SK-MEL-5 (cell line): ENCODE measurements at regions not wholly inside any gene's neighbourhood (a gene's known extent, or its start where the extent isn't known, plus 50 kb on each side); places are given as distances from the start of the nearest gene placed in this dataset.
"Not testable (repeated sequence)": the region's sequence is repeated elsewhere in the genome, so short reads cannot be mapped to it uniquely, and the experiment has no call there.

Experiments
- DNase-seq: peaks from one replicate; pipeline ENCODE4 v3.0.0-alpha.2; 2016; ENCODE audit warnings: low read depth, low spot score
- in situ Hi-C: cut with HindIII; loops from 2 replicates; pipeline ENCODE4 v1.10.0; 2016; ENCODE audit warnings: low sequenced_read_pairs, high pct_unique_total_duplicates, low pct_unique_long_range_greater_than_20kb
- small RNA-seq, 2 experiments: library from RNA; depleted of rRNA; stranded (forward); fragments of <200 nt; gene quantifications; one replicate each; pipeline ENCODE3, GENCODE V24; 2014

DNA sequence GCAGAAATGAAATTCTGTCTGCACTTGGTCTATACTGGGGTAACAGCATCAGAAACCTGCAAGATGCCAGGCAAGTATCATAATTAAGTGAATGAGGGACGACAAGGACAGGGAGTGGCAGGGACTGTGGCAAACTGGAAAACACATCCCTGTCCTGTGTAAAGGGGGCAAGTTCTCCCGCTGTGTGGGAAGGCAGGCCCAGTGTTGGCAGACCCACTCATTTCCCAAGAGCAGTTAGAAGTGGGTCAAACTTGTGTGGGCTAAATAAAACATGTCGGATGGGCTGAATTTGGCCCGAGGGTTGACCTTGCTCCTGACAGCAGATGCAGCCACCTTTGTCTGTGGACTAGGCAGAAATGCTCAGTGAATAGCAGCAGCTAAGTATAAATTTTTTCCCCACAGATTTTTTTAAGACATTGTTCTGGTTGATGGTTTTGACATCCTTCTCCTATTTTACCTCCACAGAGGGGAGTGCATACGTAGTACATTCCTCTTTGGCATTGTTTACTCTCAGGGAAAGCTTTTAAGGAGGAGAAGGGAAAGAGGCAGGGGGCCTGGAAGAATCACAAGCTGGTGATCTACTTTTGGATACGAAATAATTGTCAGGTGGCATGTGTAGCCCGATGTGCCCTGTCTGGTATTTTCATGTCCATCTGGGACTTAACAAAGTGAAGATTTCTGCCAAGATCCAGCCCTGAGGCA lies 72.6 kb upstream of the SEC22B start:
- in situ Hi-C loops, DNase-seq: not testable (repeated sequence)

DNA sequence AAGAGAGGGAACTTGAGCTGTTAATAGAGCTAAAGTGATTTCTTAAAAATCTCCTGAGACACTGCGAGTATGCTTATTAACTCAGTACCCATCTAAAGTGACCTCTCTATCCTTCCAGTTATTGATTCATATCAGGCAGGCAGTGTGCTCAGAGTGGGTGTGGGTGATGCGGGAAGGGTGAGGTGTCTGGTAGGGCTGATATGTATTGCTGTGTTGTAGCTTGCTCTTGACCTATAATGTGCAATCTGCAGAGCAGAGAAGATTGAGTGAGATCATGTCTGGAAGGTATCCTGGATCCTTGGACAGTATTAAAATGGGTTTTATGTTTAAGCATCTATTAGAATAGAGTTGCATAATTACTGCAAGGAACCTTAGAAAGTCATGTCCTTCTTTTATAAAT lies 71.9 kb upstream of the SEC22B start:
- in situ Hi-C loops, DNase-seq: not testable (repeated sequence)

- in situ Hi-C loops, DNase-seq: not testable (repeated sequence)
These were observed 67.5 kb upstream of the SEC22B start for GRCh38 chr1:120243867-120244266.

DNA sequence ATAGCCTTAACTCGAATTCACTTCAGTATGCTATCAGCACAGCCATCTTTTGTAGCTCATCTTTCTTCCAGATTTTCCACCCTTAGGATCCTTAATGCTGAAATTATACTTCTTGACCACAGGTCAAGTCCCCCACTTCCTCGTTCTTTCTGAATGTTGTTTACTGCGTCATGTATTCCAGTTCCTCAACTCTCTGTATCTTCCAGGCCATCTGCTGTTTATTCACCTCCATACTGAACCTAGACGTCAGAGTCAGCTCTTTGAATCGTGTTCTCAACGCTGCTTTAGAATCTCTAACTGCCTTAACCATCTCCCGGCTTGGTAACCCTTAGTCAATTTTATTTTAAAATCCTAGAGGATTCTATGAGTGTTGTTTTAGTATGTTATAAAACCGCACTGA lies 66.3 kb upstream of the SEC22B start:
- not testable (repeated sequence) for DNase-seq

DNA sequence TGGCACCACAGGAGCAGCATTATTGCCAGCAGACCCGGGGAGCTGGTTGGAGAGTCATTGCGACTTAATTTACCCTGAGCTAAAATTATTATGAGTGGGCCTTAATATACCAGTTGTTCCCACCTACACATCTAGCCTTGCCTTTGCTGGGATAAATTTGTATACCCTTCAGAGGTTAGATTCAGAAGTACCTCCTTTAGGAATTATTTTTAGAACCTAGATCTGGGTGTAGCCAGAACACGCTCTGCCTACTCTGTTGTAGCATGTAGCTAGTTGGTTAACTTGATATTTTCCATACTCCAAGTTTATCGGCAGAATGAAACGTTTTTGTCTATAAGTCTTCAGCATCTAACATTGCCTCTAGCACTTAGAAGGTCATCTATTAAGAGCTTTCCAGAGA lies 65.5 kb upstream of the SEC22B start:
- in situ Hi-C loops, DNase-seq: not testable (repeated sequence)

More for the DNA sequence above, 66.3 kb upstream of the SEC22B start:
- in situ Hi-C loops, result not testable (repeated sequence)

DNA sequence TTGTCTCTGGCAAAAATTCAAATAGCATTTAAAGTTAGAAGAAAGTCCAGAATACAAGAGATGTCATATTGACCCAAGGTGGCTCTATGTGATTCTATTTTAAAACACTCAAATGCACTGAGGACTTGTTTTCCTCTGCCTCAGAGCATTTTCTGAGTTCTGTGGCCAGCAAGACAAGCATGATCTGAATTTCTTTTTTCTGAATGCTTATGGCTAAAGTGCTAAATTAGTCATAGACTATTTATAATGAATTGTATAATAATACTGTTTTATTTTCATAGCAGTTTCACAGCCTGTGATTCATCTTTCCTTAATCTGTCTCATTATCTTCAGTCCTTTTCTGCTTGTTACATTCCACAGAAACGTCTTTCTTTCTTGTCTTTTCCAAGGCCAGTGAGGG lies 63.9 kb upstream of the SEC22B start:
- DNase-seq, in situ Hi-C loops: not testable (repeated sequence)

DNA sequence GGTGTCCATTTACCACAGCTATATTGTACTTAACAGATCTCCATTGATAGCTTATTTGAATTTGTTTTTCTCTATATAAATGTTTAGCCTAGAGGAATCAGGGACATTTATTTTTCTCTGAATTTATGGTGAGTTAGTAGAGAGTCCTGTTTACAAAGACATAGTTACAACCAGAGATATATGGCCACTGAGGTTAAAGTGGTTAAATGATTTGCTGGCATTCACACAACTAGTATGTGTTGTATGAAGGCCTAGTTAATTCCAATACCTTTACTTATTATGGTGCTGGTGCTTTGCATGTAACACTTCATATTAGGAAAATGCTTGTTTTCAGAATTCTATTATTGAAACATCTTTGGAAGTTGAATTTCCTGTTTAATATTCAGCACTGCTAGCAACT lies 63.0 kb upstream of the SEC22B start:
- in situ Hi-C loops, DNase-seq: not testable (repeated sequence)

DNA sequence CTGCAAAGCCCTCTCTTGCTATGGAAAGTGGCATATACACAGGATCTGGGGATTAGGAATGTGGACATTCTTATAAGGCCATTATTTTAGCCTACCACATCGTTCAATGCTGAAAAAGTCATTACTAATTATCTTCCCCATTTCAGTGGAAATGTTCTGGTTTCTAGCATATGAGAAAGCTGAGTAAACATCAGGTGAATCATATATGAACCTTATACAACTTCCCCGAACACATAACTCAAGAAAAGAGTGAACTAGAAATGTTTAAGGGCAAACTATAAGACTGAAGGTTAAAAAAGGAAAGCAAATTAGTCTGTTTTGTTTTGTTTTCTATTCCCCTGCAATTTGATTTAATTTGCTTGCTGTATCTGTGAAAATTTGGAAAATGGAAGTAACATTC lies 62.5 kb upstream of the SEC22B start:
- DNase-seq, in situ Hi-C loops: not testable (repeated sequence)

DNA sequence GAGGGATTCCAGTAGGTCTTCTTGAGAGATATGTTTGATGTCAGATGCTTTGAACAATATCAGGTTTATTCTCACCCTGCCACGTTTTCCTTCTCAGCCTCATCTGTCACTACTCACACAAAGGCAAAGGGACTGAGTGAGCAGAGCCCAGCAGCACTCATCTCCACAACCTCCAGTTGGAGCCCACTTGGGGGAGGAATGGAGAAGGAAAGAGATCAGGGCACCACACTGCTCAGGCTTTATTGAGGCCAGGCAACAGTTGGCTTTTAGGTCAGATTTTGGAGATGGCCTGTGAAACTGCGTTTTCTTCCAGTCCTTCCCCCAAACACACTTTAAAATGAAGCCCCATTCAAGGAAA lies 57.3 kb upstream of the SEC22B start:
- in situ Hi-C loops, DNase-seq: not testable (repeated sequence)

DNA sequence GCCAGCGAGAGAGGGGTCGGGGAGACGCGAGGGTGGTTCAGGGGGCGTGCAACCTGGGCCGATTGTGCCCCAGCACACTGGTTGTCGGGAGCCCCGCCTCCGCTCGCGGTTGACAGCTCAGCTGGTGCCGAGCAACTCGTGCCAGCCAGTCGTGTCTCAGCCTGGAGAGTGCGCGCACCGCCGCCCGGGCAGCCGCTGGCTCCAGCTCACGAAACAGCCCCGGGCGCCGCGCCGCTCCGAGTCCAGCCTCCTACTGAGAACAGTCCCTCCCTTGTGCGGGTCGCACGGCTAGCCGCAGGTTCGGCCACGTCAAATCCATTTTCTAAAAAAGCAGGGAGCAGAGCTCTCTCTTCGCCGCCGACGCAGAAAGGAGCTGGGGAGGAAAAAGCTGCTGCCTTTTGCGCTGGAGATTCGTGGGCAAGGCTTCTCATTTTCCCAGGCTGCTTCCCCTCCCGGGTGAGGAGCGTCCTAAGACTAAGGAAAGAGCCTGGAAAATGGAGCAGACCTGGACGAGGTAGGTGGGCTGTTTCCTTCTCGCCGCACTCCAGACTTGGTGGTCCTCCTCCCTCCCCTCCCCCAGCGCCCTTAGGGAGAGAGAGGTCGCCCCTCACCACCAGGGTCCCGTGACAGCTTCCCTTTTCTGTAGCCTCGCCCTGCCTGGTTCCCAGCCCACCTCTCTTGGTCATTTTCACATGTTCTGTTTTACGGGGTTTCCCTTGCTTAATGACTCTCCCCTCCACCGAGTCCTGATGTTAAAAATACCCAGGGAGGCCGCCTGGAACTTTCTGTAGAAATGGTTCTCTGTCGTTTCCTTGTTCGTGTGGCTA lies 56.7 kb upstream of the SEC22B start:
- DNase-seq, in situ Hi-C loops: not testable (repeated sequence)

DNA sequence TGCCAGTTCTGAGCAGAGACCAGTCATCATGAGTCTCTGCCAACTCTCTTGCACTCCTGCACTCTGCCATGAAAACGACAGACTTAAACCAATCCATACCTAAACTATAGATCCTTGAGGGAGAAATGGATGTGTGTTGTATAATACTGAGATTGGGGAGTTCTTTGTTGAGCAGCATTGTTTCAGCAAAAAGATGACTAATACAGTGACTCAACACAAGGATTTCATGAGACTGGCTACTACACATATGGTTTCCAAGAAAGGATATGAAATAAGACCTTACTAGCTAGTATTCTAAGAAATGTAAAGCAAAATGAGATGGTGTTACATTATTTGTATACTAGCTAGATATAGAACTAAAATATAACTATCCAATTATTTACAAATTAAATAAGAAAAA lies 53.5 kb upstream of the SEC22B start:
- in situ Hi-C loops, DNase-seq: not testable (repeated sequence)

Small RNAs in the stretch of these regions (small RNA-seq; reads per million reads assigned to genes)
- 0.46 to 7.0 reads per million in 2 experiments for gene RF00003
